GM21390 (cell line): ENCODE measurements at regions not wholly inside any gene's neighbourhood (a gene's known extent, or its start where the extent isn't known, plus 50 kb on each side); places are given as distances from the start of the nearest gene placed in this dataset.

Source experiments
- ATAC-seq: cut with Tn5 transposase; IDR thresholded peaks from one replicate; pipeline ENCODE4 v1.9.1; 2021; ENCODE audit not compliant: unreplicated experiment

GRCh38 chr9:28678097-28678496 is 1104.8 kb upstream of the C9orf72 start:
- no peak for ATAC-seq

- no peak for ATAC-seq
Measured at GRCh38 chr9:28688172-28688571, 1114.9 kb upstream of the C9orf72 start.

- no peak for ATAC-seq
Measured at GRCh38 chr9:28692012-28692411, 1118.7 kb upstream of the C9orf72 start.

- no peak for ATAC-seq
Measured at GRCh38 chr9:28696960-28697359, 1123.7 kb upstream of the C9orf72 start.

- no peak for ATAC-seq
Measured at GRCh38 chr9:28699632-28700031, 1126.4 kb upstream of the C9orf72 start.

GRCh38 chr9:28707616-28708015 is 1134.3 kb upstream of the C9orf72 start:
- no peak for ATAC-seq

- ATAC-seq: no peak
Measured at GRCh38 chr9:28714188-28714587, 1140.9 kb upstream of the C9orf72 start.

GRCh38 chr9:28718226-28718625 is 1144.9 kb upstream of the C9orf72 start:
- ATAC-seq: no peak

GRCh38 chr9:28720746-28721145 is 1147.5 kb upstream of the C9orf72 start:
- no peak for ATAC-seq

GRCh38 chr9:28730111-28730510 is 1156.8 kb upstream of the C9orf72 start:
- no peak for ATAC-seq

- ATAC-seq: no peak
Measured at GRCh38 chr9:28735738-28736342, 1162.6 kb upstream of the C9orf72 start.

GRCh38 chr9:28741459-28741858 is 1168.2 kb upstream of the C9orf72 start:
- no peak for ATAC-seq

GRCh38 chr9:28747351-28747985 is 1174.2 kb upstream of the C9orf72 start:
- no peak for ATAC-seq

- no peak for ATAC-seq
Measured at GRCh38 chr9:28750136-28750535, 1176.9 kb upstream of the C9orf72 start.

- no peak for ATAC-seq
Measured at GRCh38 chr9:28758341-28758740, 1185.1 kb upstream of the C9orf72 start.

- no peak for ATAC-seq
Measured at GRCh38 chr9:28758971-28759370, 1185.7 kb upstream of the C9orf72 start.

GRCh38 chr9:28762167-28762566 is 1188.9 kb upstream of the C9orf72 start:
- no peak for ATAC-seq

GRCh38 chr9:28764532-28764931 is 1191.3 kb upstream of the C9orf72 start:
- no peak for ATAC-seq

GRCh38 chr9:28770226-28770625 is 1196.9 kb upstream of the C9orf72 start:
- ATAC-seq: no peak

GRCh38 chr9:28770827-28771226 is 1197.5 kb upstream of the C9orf72 start:
- no peak for ATAC-seq

- ATAC-seq: peak; percentile 65
Measured at GRCh38 chr9:28774433-28775235, 1201.4 kb upstream of the C9orf72 start.

- ATAC-seq: no peak
Measured at GRCh38 chr9:28779243-28779642, 1206.0 kb upstream of the C9orf72 start.
